Panc1 (cell line): ENCODE measurements at regions not wholly inside any gene's neighbourhood (a gene's known extent, or its start where the extent isn't known, plus 50 kb on each side); places are given as distances from the start of the nearest gene placed in this dataset.

Experiments
- ATAC-seq: fragments of 200-7000 bp; cut with Tn5 transposase; 2 replicates; pipeline ENCODE4 v1.9.1; 2020; ENCODE audit warnings: mild to moderate bottlenecking, moderate library complexity
- BruUV-seq: library from RNA; stranded (reverse); fragments of 400-500 nt; replicated peaks from 2 replicates; lab custom pipeline; 2021; lab: Mats Ljungman, UMichigan
- CTCF ChIA-PET: fragments of 300-600 bp; sonication (Branson Sonifier 250); formaldehyde crosslinking; loops from one replicate; lab custom pipeline; 2022; ENCODE audit warnings: antibody characterized with exemption; lab: Charles Lee
- POLR2A ChIA-PET: fragments of 300-600 bp; sonication (Branson Sonifier 250); formaldehyde crosslinking; loops from one replicate; lab custom pipeline; 2022; ENCODE audit warnings: antibody characterized with exemption; lab: Charles Lee
- DNase-seq: peaks from one replicate; pipeline ENCODE4 v3.0.0-alpha.2; 2010; ENCODE audit warnings: low read depth, low spot score
- H3K27ac ChIP-seq: 2 replicates; pipeline ENCODE4 v1.5.1; 2011; ENCODE audit warnings: mild to moderate bottlenecking, low read length, inconsistent platforms
- H3K27me3 ChIP-seq: fragments of 200-500 bp; sonication (Bioruptor generic); 2 replicates; pipeline ENCODE4 v1.6.0; 2014; ENCODE audit warnings: low read length, inconsistent platforms; ENCODE audit not compliant: control insufficient read depth, insufficient read depth
- H3K36me3 ChIP-seq: fragments of 200-500 bp; sonication (Bioruptor generic); 2 replicates; pipeline ENCODE4 v1.5.1; 2014; ENCODE audit warnings: inconsistent platforms, mild to moderate bottlenecking, low read length, moderate library complexity; ENCODE audit not compliant: control insufficient read depth, insufficient read depth
- H3K4me1 ChIP-seq: 2 replicates; pipeline ENCODE4 v1.5.1; 2011; ENCODE audit warnings: inconsistent platforms, mild to moderate bottlenecking, low read length, moderate library complexity; ENCODE audit not compliant: control insufficient read depth, insufficient read depth
- H3K4me3 ChIP-seq, 2 experiments: 2 replicates each; pipeline ENCODE4 v1.5.1; 2011 to 2012; ENCODE audit warnings: low read depth in 2 of 2, low read length in 2 of 2, mild to moderate bottlenecking in 2 of 2, inconsistent platforms in 1 of 2, moderate library complexity in 1 of 2
- H3K9me3 ChIP-seq: fragments of 200-500 bp; sonication (Bioruptor generic); 2 replicates; pipeline ENCODE4 v1.5.1; 2014; ENCODE audit warnings: low read depth, mild to moderate bottlenecking, inconsistent platforms, low read length, moderate library complexity; ENCODE audit not compliant: control insufficient read depth, insufficient read depth
- CTCF ChIP-seq: fragments of 450-650 bp; IDR thresholded peaks from 2 replicates; pipeline ENCODE4 v1.5.1; 2017; ENCODE audit warnings: mild to moderate bottlenecking
- POLR2AphosphoS5 ChIP-seq: IDR thresholded peaks from 2 replicates; pipeline ENCODE4 v1.6.1; 2012; ENCODE audit warnings: mild to moderate bottlenecking, low read depth, low read length, moderate library complexity
- REST ChIP-seq, 2 experiments: IDR thresholded peaks; 2 replicates each; pipeline ENCODE4 v1.6.1; 2011 to 2012; ENCODE audit warnings: low read depth in 2 of 2, control low read depth in 1 of 2, low read length in 1 of 2, mild to moderate bottlenecking in 1 of 2, moderate library complexity in 1 of 2; ENCODE audit not compliant: insufficient read depth in 1 of 2
- SIN3A ChIP-seq: IDR thresholded peaks from 2 replicates; pipeline ENCODE4 v1.6.1; 2012; ENCODE audit warnings: low read depth, mild to moderate bottlenecking, low read length, moderate library complexity, borderline replicate concordance; ENCODE audit not compliant: insufficient read depth
- TCF7L2 ChIP-seq: IDR thresholded peaks from 2 replicates; pipeline ENCODE4 v1.6.1; 2011; ENCODE audit warnings: mild to moderate bottlenecking, low read depth, low read length, inconsistent platforms
- in situ Hi-C: cut with HindIII; loops from 2 replicates; pipeline ENCODE4 v1.10.0; 2016; ENCODE audit warnings: low sequenced_read_pairs, low pct_unique_long_range_greater_than_20kb
- intact Hi-C: fragments of 100-400 bp; cut with micrococcal nuclease; formaldehyde crosslinking; loops from one replicate; pipeline ENCODE4 v1.10.0; 2022; ENCODE audit not compliant: unreplicated experiment

- Histone ChIP-seq H3K36me3 (no peaks in the 10 kb centered on the region), H3K27ac (no peak overlapping the region), H3K4me1 (no peaks in the 10 kb centered on the region; the same call in 1 of the 2 replicates), H3K9me3 (no peaks in the 10 kb centered on the region), H3K4me3 (no peak overlapping the region), H3K27me3 (no peaks in the 10 kb centered on the region)
- TF ChIP-seq REST (IDR thresholded peaks at IDR 0.05; ENCODE audit: insufficient read depth in 1 of 2, low read depth in 2 of 2, low read length in 1 of 2) (no peak), SIN3A (no peak), POLR2AphosphoS5 (no peak), TCF7L2 (no peak), CTCF (no peak)
- POLR2A ChIA-PET, result no interaction called here
- DNase-seq (no peak), ATAC-seq (no peak)
- in situ Hi-C loops, result no loop called here
- CTCF ChIA-PET, result no interaction called here
- intact Hi-C loops, result no loop called here
- BruUV-seq, result no TSS peak
These were observed 363.1 kb downstream of the NUP35 start for GRCh38 chr2:183487326-183487725.

GRCh38 chr2:183488421-183488820 lies 364.2 kb downstream of the NUP35 start:
- H3K4me1 ChIP-seq, result no peaks in the 10 kb centered on the region; the same call in 1 of the 2 replicates
- no peak overlapping the region for H3K4me3 ChIP-seq
- in situ Hi-C loops (no loop called here), intact Hi-C loops (no loop called here)
- BruUV-seq, result no TSS peak
- CTCF ChIA-PET, result no interaction called here
- H3K9me3 ChIP-seq, result no peaks in the 10 kb centered on the region
- H3K27ac ChIP-seq, result no peak overlapping the region
- ATAC-seq (no peak), DNase-seq (no peak)
- TF ChIP-seq REST (IDR thresholded peaks at IDR 0.05; ENCODE audit: insufficient read depth in 1 of 2, low read depth in 2 of 2, low read length in 1 of 2) (no peak), TCF7L2 (no peak), POLR2AphosphoS5 (no peak), SIN3A (no peak), CTCF (no peak)
- POLR2A ChIA-PET, result no interaction called here
- H3K27me3 ChIP-seq, result no peaks in the 10 kb centered on the region
- no peaks in the 10 kb centered on the region for H3K36me3 ChIP-seq
